ENCODE measurements at regions not wholly inside any gene's neighbourhood (a gene's known extent, or its start where the extent isn't known, plus 50 kb on each side); places are given as distances from the start of the nearest gene placed in this dataset.
"Not testable (repeated sequence)": the region's sequence is repeated elsewhere in the genome, so short reads cannot be mapped to it uniquely, and the experiment has no call there.

DNA sequence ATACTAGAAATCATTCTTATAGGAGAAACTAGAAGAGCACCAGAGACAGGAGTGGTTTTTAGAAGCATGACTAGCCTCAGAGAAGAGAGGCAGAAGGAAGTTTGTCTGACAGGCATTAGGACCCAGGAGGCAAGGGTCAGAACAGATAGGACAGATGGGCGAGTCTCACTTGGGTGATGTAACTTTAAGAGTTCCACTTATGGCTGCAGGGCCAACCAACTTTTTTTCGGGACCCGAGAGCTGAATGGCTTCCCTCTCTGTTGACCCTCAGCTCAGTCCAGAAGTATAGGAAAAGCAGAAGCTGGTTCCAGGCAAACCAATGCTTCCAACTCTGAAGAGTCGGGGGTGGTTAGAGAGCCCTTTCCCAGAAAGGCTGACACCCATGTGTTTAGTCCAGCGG lies 136.6 kb upstream of the SETMAR start:
- ATAC-seq (no peak), DNase-seq (no peak)
- H3K4me3 ChIP-seq = no peak overlapping the region
- no peaks in the 10 kb centered on the region for H3K27me3 ChIP-seq
- H3K4me1 ChIP-seq = no peaks in the 10 kb centered on the region
- H3K36me3 ChIP-seq (replicated peaks in 1 of 2; ENCODE audit: insufficient read depth in 1 of 2, low read depth in 2 of 2) = no peaks in the 10 kb centered on the region
- TF ChIP-seq POLR2A (IDR thresholded peaks at IDR 0.05) = no peak
- TF ChIP-seq, protein P1, sequence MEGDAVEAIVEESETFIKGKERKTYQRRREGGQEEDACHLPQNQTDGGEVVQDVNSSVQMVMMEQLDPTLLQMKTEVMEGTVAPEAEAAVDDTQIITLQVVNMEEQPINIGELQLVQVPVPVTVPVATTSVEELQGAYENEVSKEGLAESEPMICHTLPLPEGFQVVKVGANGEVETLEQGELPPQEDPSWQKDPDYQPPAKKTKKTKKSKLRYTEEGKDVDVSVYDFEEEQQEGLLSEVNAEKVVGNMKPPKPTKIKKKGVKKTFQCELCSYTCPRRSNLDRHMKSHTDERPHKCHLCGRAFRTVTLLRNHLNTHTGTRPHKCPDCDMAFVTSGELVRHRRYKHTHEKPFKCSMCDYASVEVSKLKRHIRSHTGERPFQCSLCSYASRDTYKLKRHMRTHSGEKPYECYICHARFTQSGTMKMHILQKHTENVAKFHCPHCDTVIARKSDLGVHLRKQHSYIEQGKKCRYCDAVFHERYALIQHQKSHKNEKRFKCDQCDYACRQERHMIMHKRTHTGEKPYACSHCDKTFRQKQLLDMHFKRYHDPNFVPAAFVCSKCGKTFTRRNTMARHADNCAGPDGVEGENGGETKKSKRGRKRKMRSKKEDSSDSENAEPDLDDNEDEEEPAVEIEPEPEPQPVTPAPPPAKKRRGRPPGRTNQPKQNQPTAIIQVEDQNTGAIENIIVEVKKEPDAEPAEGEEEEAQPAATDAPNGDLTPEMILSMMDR (IDR thresholded peaks at IDR 0.05) = no peak
- intact Hi-C loops (cut with DNase I) = no loop called here
- no peaks in the 10 kb centered on the region for H3K9me3 ChIP-seq
- WGBS, 2 donors = 80 to 81% methylated on average over 5 of the region's 5 CpGs
- H3K27ac ChIP-seq = no peak overlapping the region

- 79 to 100% methylated on average over 1 of the region's 1 CpG for WGBS, 2 donors
- H3K4me1 ChIP-seq; H3K4me3 ChIP-seq; H3K27me3 ChIP-seq; H3K27ac ChIP-seq; H3K9me3 ChIP-seq; DNase-seq; ATAC-seq; H3K36me3 ChIP-seq (replicated peaks in 1 of 2; ENCODE audit: insufficient read depth in 1 of 2, low read depth in 2 of 2); intact Hi-C loops (cut with DNase I): not testable (repeated sequence)
Measured at GRCh38 chr3:4167230-4167629, 135.9 kb upstream of the SETMAR start.

DNA sequence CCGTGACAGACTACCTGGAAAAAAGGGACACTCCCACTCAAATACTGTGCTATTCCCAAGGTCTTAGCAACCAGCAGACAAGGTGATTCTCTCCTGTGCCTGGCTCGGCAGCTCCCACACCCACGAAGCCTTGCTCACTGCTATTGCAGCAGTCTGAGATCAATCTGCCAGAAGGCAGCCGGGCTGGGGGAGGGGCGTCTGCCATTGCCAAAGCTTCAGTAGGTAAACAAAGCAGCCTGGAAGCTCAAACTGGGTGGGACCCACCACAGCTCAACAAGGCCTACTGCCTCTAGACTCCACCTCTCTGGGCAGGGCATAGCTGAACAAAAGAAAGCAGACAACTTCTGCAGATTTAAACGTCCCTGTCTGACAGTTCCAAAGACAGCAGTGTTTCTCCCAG lies 128.4 kb upstream of the SETMAR start:
- H3K27ac ChIP-seq = no peak overlapping the region
- no peaks in the 10 kb centered on the region for H3K27me3 ChIP-seq
- 67 to 68% methylated on average over 6 of the region's 6 CpGs for WGBS, 2 donors
- peak in 1 of 4 donors; percentile 7 for DNase-seq
- H3K4me3 ChIP-seq = no peak overlapping the region
- H3K36me3 ChIP-seq (replicated peaks in 1 of 2; ENCODE audit: insufficient read depth in 1 of 2, low read depth in 2 of 2) = no peaks in the 10 kb centered on the region
- TF ChIP-seq POLR2A (IDR thresholded peaks at IDR 0.05) = no peak
- TF ChIP-seq, protein P1 (IDR thresholded peaks at IDR 0.05) = no peak
- peaks cover 0 to 9% (median 0%) of the 10 kb centered on the region in 3 donors for H3K9me3 ChIP-seq
- ATAC-seq = no peak
- no peaks in the 10 kb centered on the region for H3K4me1 ChIP-seq
- intact Hi-C loops (cut with DNase I) = no loop called here

- no peak overlapping the region for H3K4me3 ChIP-seq
- ATAC-seq = no peak
- intact Hi-C loops (cut with DNase I) = no loop called here
Measured at GRCh38 chr3:4191971-4192370, 111.2 kb upstream of the SETMAR start.

GRCh38 chr3:4195006-4195405 lies 108.2 kb upstream of the SETMAR start:
- Histone ChIP-seq H3K36me3 (replicated peaks in 1 of 2; ENCODE audit: insufficient read depth in 1 of 2, low read depth in 2 of 2) (no peaks in the 10 kb centered on the region), H3K27ac (no peak overlapping the region), H3K4me3 (no peak overlapping the region), H3K27me3 (no peaks in the 10 kb centered on the region), H3K4me1 (no peaks in the 10 kb centered on the region), H3K9me3 (peaks cover 0 to 4% (median 0%) of the 10 kb centered on the region in 3 donors)
- ATAC-seq (no peak), DNase-seq (no peak)
- TF ChIP-seq POLR2A (IDR thresholded peaks at IDR 0.05) = no peak
- TF ChIP-seq, protein P1 (IDR thresholded peaks at IDR 0.05) = no peak
- intact Hi-C loops (cut with DNase I) = no loop called here

More at GRCh38 chr3:4191971-4192370, 111.2 kb upstream of the SETMAR start:
- Histone ChIP-seq H3K4me1 (no peaks in the 10 kb centered on the region), H3K27me3 (no peaks in the 10 kb centered on the region), H3K36me3 (replicated peaks in 1 of 2; ENCODE audit: insufficient read depth in 1 of 2, low read depth in 2 of 2) (no peaks in the 10 kb centered on the region), H3K9me3 (peaks cover 0 to 4% (median 0%) of the 10 kb centered on the region in 3 donors), H3K27ac (no peak overlapping the region)
- DNase-seq = no peak
- no peak for TF ChIP-seq POLR2A (IDR thresholded peaks at IDR 0.05)
- TF ChIP-seq, protein P1 (IDR thresholded peaks at IDR 0.05) = no peak

Measured in body of pancreas (tissue), 4 donors.